GM18867 (cell line): ENCODE measurements at regions not wholly inside any gene's neighbourhood (a gene's known extent, or its start where the extent isn't known, plus 50 kb on each side); places are given as distances from the start of the nearest gene placed in this dataset.
"Not testable (repeated sequence)": the region's sequence is repeated elsewhere in the genome, so short reads cannot be mapped to it uniquely, and the experiment has no call there.

Source experiments
- ATAC-seq: cut with Tn5 transposase; IDR thresholded peaks from one replicate; pipeline ENCODE4 v1.9.1; 2021; ENCODE audit warnings: mild to moderate bottlenecking, moderate library complexity; ENCODE audit not compliant: unreplicated experiment

GRCh38 chr10:2813286-2813685 is 254.1 kb upstream of the PFKP start:
- ATAC-seq = no peak

- ATAC-seq = no peak
Measured at GRCh38 chr10:2812631-2813030, 254.7 kb upstream of the PFKP start.

GRCh38 chr10:2800178-2800577 is 267.2 kb upstream of the PFKP start:
- no peak for ATAC-seq

GRCh38 chr10:2798336-2799022 is 268.9 kb upstream of the PFKP start:
- ATAC-seq = no peak

DNA sequence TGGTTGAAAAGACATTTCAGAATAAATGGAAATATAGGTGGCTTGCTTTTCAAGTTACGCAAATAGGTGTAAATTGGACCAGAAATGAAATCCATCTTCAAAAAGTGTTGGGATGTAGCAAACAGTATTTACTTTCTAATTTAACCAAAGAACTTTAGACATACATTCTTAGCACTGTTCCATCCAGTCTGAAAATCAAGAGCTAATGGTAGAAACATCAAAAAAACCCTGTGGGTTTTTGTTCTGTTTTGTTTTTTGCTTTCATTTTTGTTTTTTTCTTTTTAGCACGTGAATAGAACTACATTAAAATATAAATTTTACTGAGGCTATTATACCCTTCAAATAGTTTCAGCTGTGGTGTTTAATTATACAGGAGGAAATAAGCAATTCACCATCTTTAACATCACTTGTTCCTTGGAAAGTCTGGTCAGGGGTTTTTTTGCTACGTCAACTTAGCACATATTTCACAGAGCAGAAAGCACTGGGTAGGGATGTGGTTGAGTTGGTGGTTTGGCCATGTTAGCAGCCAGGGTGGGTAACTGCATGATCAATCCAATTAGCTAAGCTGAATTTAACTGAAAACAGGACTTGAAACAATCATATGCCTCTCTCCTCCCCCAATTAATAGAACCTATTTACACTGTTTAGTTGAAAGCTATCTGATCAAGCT is 275.4 kb upstream of the PFKP start:
- peak; percentile 89 for ATAC-seq

DNA sequence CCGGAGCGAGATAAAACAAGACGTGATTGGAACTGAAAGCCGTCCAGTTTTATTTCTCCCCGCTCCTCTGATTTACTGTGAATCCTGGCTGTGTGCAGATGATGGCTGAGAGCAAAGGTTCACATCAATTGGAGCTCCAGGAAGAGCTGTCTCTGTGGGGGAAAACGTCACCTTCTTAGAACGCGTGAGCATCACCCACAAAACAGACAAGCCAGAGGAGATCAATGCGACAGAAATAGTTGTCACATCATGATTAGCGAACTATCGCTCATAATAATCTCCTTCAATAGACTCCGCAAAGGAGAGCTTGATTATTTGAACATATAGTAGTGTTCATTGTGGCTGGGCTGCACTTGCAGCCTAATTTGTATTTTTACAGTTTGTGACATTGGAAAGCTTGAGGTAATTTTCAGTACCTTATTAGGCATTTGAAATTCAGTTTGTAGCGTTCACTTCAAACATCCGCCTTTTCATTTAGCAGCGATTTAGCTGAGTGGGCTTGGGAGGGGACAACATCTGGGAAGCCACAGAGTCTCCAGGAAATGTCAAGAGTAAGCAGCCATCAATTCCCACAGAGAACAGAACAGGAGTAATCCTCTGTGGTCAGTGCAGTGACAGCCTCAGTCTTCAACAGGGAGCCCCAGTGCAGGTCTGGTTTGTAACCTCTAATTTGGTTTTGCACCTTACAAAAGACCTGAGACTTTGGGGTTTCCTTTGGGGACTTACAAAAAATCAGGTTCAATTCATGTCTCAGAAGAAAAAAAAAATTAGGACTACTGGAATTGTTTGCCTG is 276.8 kb upstream of the PFKP start:
- no peak for ATAC-seq

- no peak for ATAC-seq
Measured at GRCh38 chr10:2786251-2786650, 281.1 kb upstream of the PFKP start.

- ATAC-seq = no peak
Measured at GRCh38 chr10:2784766-2785165, 282.6 kb upstream of the PFKP start.

GRCh38 chr10:2782950-2783349 is 284.4 kb upstream of the PFKP start:
- no peak for ATAC-seq

- ATAC-seq = no peak
Measured at GRCh38 chr10:2782265-2782664, 285.1 kb upstream of the PFKP start.

DNA sequence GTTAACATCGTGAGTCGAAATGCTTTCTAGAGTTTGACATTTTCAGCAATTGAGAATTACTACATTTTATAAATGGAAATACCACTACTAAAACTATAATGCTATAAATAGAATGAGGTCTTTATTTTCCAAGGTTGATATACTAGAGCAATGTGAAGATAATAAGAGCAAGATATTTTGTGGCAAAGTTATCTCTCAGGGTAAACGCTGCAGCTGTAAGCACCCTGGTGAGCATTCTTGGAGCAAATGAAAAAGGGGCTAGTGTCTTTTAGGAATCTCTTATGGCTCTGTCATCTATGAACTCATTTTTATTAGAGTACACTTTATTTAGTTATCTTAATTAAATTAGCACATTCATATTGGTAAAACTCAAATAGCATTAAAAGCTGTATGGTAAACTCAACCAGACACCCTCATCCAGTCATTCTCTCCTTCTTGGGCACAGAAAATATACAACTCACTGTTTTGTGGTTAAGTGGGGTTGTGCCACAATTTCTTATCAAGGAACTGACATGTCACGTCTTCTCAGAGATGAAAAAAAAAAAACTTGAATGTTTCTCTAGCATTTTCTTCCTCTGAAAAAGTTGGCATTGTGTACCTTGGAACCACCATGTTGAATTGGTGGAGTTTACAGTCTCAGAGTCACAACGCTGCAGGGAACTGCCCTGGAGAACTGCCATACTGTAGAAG is 289.5 kb upstream of the PFKP start:
- ATAC-seq = no peak

- ATAC-seq = no peak
Measured at GRCh38 chr10:2772816-2773631, 294.3 kb upstream of the PFKP start.

GRCh38 chr10:2772135-2772534 is 295.2 kb upstream of the PFKP start:
- no peak for ATAC-seq

DNA sequence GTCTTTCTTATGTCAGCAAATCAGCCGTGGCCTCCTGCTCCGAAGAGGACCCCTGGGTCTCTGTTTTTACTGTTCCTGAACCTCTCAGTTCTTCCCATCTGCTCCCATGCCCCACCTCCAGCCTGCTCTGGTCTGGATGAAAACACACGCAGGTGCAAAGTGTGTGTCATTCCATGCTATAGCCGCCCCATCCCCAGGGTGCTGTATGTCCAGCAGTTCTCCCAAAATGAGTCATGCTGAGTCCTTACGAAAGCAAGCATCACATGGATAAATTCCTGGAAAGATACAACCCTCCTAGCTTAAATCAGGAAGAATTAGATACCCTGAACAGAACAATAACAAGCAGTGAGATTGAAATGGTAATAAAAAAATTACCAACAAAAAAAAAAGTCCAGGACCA is 300.1 kb upstream of the PFKP start:
- ATAC-seq = not testable (repeated sequence)

DNA sequence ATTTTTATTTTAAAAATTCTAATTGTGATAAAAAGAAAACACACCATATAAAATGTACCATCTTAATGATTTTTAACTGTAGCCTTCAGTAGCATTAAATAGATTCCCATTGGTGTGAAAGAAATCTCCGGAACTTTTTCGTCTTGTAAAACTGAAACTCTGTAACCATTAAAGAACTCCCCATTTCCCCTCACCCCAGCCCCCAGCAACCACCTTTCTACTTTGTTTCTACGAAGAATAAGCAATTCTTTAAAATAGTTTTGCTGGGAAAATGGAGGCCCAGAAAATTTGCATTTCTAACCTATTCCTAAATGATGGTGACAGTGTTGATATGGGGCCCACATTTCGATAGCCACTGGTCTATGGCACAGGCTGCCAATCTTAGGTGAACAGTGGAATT is 305.4 kb upstream of the PFKP start:
- no peak for ATAC-seq

GRCh38 chr10:2761311-2761710 is 306.0 kb upstream of the PFKP start:
- no peak for ATAC-seq

DNA sequence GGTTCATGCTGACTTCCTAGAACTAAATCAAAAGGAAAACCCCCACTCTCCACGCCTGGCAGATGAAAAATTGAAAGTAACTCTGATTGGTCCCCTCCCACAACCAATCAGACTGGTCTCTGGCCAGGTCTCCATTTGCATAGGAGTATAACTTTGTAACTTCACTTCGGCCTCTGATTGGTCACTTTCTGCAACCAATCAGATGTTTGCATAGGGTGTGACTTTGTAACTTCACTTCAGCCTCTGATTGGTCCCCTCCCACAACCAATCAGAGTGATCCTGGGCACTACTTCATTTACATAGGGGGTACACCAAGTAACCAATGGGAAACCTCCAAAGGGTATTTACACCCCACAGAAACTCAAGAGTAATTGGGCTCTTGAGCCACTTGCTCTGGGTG is 306.6 kb upstream of the PFKP start:
- ATAC-seq = no peak

DNA sequence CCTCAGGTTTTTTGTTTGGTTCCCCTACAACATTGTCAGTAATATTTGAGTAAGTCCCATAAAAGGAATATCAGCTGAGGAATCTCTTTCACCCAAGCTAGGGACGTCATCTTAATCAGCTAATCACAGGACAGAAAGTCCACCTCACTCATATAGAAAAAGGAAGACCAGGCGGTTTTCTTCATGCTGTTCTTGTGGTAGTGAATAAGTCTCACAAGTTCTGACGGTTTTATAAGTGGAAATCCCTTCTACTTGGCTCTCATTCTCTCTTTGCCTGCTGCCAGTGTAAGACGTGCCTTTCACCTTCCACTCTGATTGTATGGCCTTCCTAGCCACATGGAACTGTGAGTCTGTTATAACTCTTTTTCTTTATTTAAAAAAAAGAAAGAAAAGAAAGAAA is 308.1 kb upstream of the PFKP start:
- ATAC-seq = no peak

- no peak for ATAC-seq
Measured at GRCh38 chr10:2754943-2755342, 312.4 kb upstream of the PFKP start.

GRCh38 chr10:2748287-2748686 is 319.1 kb upstream of the PFKP start:
- no peak for ATAC-seq

DNA sequence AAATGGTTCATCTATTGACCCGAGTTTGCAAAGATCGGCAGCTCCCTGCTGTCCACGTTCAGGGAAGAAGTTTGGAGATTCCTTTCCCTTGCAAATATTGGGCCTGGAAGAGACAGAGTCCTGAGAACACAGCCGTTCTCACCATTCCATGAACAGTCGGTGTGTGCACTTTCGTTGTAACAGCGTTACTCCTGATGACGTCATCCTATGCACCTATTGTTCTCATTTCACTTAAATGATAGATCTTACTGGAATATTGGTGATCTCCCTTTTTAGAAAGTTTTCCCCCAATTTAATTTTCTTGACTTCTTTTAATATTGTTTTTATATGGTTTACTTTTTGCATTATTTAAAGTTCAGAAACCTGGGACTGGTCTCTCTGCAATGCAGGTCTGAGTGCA is 320.7 kb upstream of the PFKP start:
- no peak for ATAC-seq
